ENCODE measurements at regions not wholly inside any gene's neighbourhood (a gene's known extent, or its start where the extent isn't known, plus 50 kb on each side); places are given as distances from the start of the nearest gene placed in this dataset.

DNA sequence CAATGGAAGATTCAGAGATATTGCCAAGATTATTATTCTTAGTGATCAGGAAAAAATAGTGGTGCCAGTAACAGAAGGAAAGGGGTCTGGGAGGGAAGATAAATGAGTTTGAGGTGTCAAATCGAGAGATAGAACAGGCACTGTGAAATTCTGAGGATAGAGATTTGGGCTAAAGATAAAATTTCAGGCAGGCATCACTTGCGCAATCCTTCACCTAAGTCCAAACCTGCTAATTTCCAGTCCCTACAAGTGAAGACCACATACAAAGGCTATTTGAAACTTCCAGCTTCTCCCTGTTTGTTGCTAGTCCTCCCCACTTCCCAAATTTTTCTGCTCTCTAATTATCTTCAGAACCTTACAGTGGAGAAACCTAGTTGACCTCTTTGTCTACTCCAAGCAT, 494.6 kb downstream of the MAGEE1 start:
- TF ChIP-seq, protein P1, sequence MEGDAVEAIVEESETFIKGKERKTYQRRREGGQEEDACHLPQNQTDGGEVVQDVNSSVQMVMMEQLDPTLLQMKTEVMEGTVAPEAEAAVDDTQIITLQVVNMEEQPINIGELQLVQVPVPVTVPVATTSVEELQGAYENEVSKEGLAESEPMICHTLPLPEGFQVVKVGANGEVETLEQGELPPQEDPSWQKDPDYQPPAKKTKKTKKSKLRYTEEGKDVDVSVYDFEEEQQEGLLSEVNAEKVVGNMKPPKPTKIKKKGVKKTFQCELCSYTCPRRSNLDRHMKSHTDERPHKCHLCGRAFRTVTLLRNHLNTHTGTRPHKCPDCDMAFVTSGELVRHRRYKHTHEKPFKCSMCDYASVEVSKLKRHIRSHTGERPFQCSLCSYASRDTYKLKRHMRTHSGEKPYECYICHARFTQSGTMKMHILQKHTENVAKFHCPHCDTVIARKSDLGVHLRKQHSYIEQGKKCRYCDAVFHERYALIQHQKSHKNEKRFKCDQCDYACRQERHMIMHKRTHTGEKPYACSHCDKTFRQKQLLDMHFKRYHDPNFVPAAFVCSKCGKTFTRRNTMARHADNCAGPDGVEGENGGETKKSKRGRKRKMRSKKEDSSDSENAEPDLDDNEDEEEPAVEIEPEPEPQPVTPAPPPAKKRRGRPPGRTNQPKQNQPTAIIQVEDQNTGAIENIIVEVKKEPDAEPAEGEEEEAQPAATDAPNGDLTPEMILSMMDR (conservative IDR thresholded peaks at IDR 0.05), result no peak
- no peak for TF ChIP-seq ZFX (IDR thresholded peaks at IDR 0.05)
